Pancreas (tissue), 10 donors: ENCODE measurements at regions not wholly inside any gene's neighbourhood (a gene's known extent, or its start where the extent isn't known, plus 50 kb on each side); places are given as distances from the start of the nearest gene placed in this dataset.

Experiments
- ATAC-seq, 4 donors: fragments of 200-7000 bp; cut with Tn5 transposase; one replicate each; pipeline versions ENCODE4 v1.8.0 to v1.9.1; 2020; ENCODE audit warnings: mild to moderate bottlenecking in 4 of 4, moderate library complexity in 4 of 4
- DNase-seq, 6 donors: peaks; one replicate each; pipeline ENCODE4 v3.0.0-alpha.2; 2020
- FAIRE-seq: peaks from 2 replicates; lab custom pipeline; 2012; peaks lifted over from hg19 to GRCh38; lab: Jason Lieb, UNC
- H3K27ac ChIP-seq, 4 donors: fragments of 200-600 bp; sonication (generic); 1 replicate in 3 of 4; 2 replicates in 1 of 4; pipeline versions ENCODE4 v1.5.0 to v1.8.0; 2020
- H3K27me3 ChIP-seq, 4 donors: fragments of 200-600 bp; one replicate each; pipeline ENCODE4 v1.8.0; 2021
- H3K36me3 ChIP-seq, 3 donors: fragments of 200-600 bp; sonication (generic) in 1 of 3; one replicate each; pipeline versions ENCODE4 v1.5.0 to v1.8.0; 2020 to 2021
- H3K4me1 ChIP-seq, 3 donors: fragments of 200-600 bp; one replicate each; pipeline ENCODE4 v1.8.0; 2021
- H3K4me3 ChIP-seq, 4 donors: fragments of 200-600 bp; sonication (generic) in 2 of 4; one replicate each; pipeline versions ENCODE4 v1.5.0 to v1.8.0; 2020 to 2021
- H3K9me3 ChIP-seq, 4 donors: fragments of 200-600 bp; one replicate each; pipeline ENCODE4 v1.8.0; 2021
- WGBS, 2 donors: extraction: QIAGEN DNeasy Blood & Tissue Kit; methylation state at CpG; one replicate each; pipeline ENCODE4 v1.1.7; 2013; 5-methylcytosine and 5-hydroxymethylcytosine counted together
- intact Hi-C, 3 donors: fragments of 100-400 bp; cut with DNase I; formaldehyde crosslinking; loops; one replicate each; pipeline versions ENCODE4 v1.11.1 to v1.14.2; 2022
- TF ChIP-seq, protein P1 (sequence below), 4 donors: fragments of 200-600 bp; sonication (generic) in 3 of 4; IDR thresholded peaks; one replicate each; pipeline versions ENCODE4 v1.5.0 to v1.8.0; 2021; ENCODE audit warnings: antibody characterized with exemption in 4 of 4
- donor health status: healthy with polysubstance abuse.
- donor health status: DM: no; HTN: no; CAD: no; lungs with moderate emphysema.
- donor health status: DM: no; HTN: no; CAD: no.
- donor health status: control.
- donor health status: control.
- donor health status: Bipolar disorder and iron deficiency.
- donor health status: DM: yes; HTN: yes; CAD: no.
- donor health status: DM: no; HTN: no; CAD: no.
- donor health status: DM: no; HTN: no; CAD: no.
- donor health status: DM: yes; HTN: yes; CAD: no.

DNA sequence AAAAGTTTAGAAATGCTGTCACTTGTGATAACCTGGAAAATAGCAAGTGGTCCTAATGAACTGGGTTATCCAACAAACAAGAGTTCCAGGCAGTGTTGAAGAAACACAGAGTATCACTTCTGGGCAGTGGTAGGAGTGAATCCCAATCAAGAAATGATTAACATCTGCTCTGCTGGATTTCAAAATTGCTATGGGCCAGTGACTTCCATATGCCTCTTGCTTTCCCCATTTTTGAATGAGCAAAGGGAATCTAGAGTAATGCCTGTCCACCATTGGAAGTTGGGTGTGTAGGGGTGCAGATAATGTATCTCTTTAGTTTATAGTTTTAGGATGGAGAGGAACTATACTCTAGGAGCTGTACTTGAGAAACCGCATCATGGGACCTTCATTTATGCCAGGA lies 236.5 kb downstream of the RPLP1 start:
- ATAC-seq (no peak), DNase-seq (no peak), FAIRE-seq (no peak)
- H3K4me3 ChIP-seq, result no peak overlapping the region
- H3K36me3 ChIP-seq, result no peaks in the 10 kb centered on the region
- H3K27me3 ChIP-seq, result no peaks in the 10 kb centered on the region
- H3K27ac ChIP-seq, result no peak overlapping the region
- H3K4me1 ChIP-seq, result no peaks in the 10 kb centered on the region
- no peaks in the 10 kb centered on the region for H3K9me3 ChIP-seq
- intact Hi-C loops, result no loop called here
- 100% methylated on average over 1 of the region's 1 CpG for WGBS, 2 donors
- TF ChIP-seq, protein P1, sequence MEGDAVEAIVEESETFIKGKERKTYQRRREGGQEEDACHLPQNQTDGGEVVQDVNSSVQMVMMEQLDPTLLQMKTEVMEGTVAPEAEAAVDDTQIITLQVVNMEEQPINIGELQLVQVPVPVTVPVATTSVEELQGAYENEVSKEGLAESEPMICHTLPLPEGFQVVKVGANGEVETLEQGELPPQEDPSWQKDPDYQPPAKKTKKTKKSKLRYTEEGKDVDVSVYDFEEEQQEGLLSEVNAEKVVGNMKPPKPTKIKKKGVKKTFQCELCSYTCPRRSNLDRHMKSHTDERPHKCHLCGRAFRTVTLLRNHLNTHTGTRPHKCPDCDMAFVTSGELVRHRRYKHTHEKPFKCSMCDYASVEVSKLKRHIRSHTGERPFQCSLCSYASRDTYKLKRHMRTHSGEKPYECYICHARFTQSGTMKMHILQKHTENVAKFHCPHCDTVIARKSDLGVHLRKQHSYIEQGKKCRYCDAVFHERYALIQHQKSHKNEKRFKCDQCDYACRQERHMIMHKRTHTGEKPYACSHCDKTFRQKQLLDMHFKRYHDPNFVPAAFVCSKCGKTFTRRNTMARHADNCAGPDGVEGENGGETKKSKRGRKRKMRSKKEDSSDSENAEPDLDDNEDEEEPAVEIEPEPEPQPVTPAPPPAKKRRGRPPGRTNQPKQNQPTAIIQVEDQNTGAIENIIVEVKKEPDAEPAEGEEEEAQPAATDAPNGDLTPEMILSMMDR (IDR thresholded peaks at IDR 0.05), result no peak

DNA sequence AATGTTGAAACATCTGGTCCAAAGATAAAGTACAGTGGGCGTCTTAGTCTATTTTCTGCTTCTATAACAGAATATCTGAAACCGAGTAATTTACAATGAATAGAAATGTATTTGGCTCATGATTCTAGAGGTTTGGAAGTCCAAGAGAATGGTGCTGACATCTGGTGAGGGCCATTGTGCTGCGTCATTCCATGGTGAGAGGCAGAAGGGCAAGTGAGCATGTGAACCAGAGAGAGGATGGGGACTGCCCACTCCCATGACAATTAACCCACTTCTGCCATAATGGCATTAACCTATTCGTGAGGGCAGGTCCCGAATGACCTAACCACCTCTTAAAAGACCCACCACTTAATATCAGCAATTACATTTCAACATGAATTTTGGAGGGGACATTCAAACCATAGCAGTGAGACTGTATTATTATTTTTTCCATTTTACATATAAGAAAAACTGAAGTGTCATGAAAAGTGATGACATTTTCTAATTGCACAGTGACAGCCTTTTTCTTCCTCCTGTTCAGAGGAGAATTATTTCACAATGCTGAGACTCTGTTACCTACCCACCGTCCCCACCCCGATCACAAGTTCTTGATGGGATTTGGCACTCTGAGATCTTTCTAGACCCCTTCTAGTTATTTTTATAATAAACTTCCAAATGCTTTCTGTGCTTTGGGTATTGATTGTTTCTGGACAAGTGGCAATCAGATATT lies 238.8 kb downstream of the RPLP1 start:
- Histone ChIP-seq H3K27ac (no peak overlapping the region), H3K27me3 (no peaks in the 10 kb centered on the region), H3K4me3 (no peak overlapping the region), H3K36me3 (no peaks in the 10 kb centered on the region), H3K9me3 (no peaks in the 10 kb centered on the region), H3K4me1 (no peaks in the 10 kb centered on the region)
- FAIRE-seq (no peak), ATAC-seq (no peak), DNase-seq (no peak)
- intact Hi-C loops, result no loop called here
- TF ChIP-seq, protein P1 (IDR thresholded peaks at IDR 0.05), result no peak
- 87 to 90% methylated on average over 7 of the region's 7 CpGs for WGBS, 2 donors

DNA sequence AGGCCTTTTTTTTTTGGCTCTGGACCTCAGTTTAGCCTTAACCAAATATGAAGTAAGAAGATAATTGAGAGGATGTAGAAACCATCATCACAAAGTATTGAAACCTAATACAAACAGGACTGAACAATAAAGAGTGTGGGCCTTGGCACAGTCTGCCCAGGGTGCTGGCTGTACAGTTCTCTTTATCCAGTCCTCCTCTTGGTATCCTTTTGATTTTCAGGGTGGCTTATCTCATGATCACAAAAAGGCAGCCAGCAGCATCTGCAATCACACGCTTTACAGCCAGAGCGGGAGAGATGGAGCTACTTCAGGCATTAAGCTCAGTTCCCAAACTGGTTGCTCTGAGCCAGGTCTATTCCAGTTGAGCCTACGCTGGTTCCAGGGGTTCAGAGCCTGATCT lies 239.7 kb downstream of the RPLP1 start:
- Histone ChIP-seq H3K36me3 (no peaks in the 10 kb centered on the region), H3K27me3 (no peaks in the 10 kb centered on the region), H3K9me3 (no peaks in the 10 kb centered on the region), H3K4me3 (no peak overlapping the region), H3K4me1 (no peaks in the 10 kb centered on the region), H3K27ac (no peak overlapping the region)
- FAIRE-seq, result no peak
- DNase-seq, result no peak
- ATAC-seq, result no peak
- intact Hi-C loops, result no loop called here
- TF ChIP-seq, protein P1 (IDR thresholded peaks at IDR 0.05), result no peak
- 94 to 99% methylated on average over 3 of the region's 3 CpGs for WGBS, 2 donors

DNA sequence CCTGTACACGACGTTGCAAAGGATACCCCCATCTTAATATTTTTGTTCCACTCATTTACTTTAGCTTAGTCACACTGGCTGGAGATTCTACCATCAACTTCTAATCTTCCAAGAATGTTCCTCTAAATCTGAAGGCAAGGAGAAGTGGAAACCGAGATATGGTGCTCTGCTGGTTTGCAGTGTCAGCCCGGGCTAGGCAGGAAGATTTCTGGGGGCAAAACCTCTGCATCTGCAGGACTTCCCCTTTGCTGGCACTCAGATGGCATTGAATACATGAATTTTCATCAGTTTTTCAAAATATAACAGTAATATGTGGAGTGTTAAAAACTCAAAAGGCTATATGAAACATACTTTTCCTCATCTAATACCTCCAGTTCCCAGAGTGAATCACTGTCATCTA lies 240.4 kb downstream of the RPLP1 start:
- no peak for ATAC-seq

DNA sequence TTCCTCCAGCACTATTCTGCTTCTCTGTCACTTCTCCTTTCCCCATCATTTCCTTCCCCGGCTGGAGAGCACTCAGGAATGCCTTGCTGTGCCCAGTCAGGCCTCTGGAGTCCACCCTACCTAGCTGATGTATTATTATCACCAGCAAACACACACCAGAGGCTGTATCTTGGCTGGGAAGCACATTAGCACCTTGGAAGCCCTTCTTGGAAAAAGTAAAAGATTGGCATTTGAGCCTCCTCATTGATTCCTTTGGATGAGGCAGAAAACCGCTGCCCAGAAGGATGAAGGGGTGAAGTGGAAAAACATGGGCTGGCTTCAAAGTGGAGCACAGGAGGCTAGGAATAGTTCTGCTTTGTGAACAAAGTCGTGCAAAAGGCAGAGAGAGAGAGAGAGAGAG lies 244.3 kb downstream of the RPLP1 start:
- no peak overlapping the region for H3K4me3 ChIP-seq
- ATAC-seq (no peak), DNase-seq (no peak), FAIRE-seq (no peak)
- intact Hi-C loops, result no loop called here
- H3K36me3 ChIP-seq, result no peaks in the 10 kb centered on the region
- H3K9me3 ChIP-seq, result no peaks in the 10 kb centered on the region
- no peaks in the 10 kb centered on the region for H3K27me3 ChIP-seq
- H3K4me1 ChIP-seq, result no peaks in the 10 kb centered on the region
- no peak overlapping the region for H3K27ac ChIP-seq
- WGBS, 2 donors, result 70 to 73% methylated on average over 3 of the region's 3 CpGs
- TF ChIP-seq, protein P1 (IDR thresholded peaks at IDR 0.05), result no peak

More for the DNA sequence above, 240.4 kb downstream of the RPLP1 start:
- H3K27me3 ChIP-seq, result no peaks in the 10 kb centered on the region
- no peak for FAIRE-seq
- no peak overlapping the region for H3K4me3 ChIP-seq
- no peaks in the 10 kb centered on the region for H3K4me1 ChIP-seq
- H3K36me3 ChIP-seq, result no peaks in the 10 kb centered on the region
- no peak overlapping the region for H3K27ac ChIP-seq
- 86 to 90% methylated on average over 4 of the region's 4 CpGs for WGBS, 2 donors
- TF ChIP-seq, protein P1 (IDR thresholded peaks at IDR 0.05), result no peak
- H3K9me3 ChIP-seq, result no peaks in the 10 kb centered on the region
- intact Hi-C loops, result no loop called here
- DNase-seq, result no peak
